PFSK-1 (cell line): ENCODE measurements at regions not wholly inside any gene's neighbourhood (a gene's known extent, or its start where the extent isn't known, plus 50 kb on each side); places are given as distances from the start of the nearest gene placed in this dataset.

Source experiments
- FOXP2 ChIP-seq: optimal IDR thresholded peaks from 2 replicates; pipeline ENCODE3; 2011; ENCODE audit warnings: borderline replicate concordance, control low read depth, inconsistent platforms; ENCODE audit not compliant: insufficient read depth; ENCODE audit errors: extremely low read length, extremely low read depth
- POLR2AphosphoS5 ChIP-seq: IDR thresholded peaks from 2 replicates; pipeline ENCODE4 v1.6.1; 2012; ENCODE audit warnings: low read depth, mild to moderate bottlenecking, control low read depth, low read length, moderate library complexity
- REST ChIP-seq, 2 experiments: IDR thresholded peaks; 2 replicates each; pipeline versions ENCODE4 v1.6.1 to v1.8.0; 2011 to 2012; ENCODE audit warnings: low read depth in 2 of 2, low read length in 2 of 2, control low read depth in 1 of 2, inconsistent platforms in 1 of 2, mild to moderate bottlenecking in 1 of 2, moderate library complexity in 1 of 2; ENCODE audit not compliant: insufficient read depth in 1 of 2

GRCh38 chr1:60268451-60268850, 194.9 kb upstream of the C1orf87 start:
- TF ChIP-seq FOXP2 (no peak), POLR2AphosphoS5 (no peak), REST (IDR thresholded peaks at IDR 0.05; ENCODE audit: insufficient read depth in 1 of 2, low read depth in 2 of 2, low read length in 2 of 2) (no peak)
